ENCODE measurements at regions not wholly inside any gene's neighbourhood (a gene's known extent, or its start where the extent isn't known, plus 50 kb on each side); places are given as distances from the start of the nearest gene placed in this dataset.

DNA sequence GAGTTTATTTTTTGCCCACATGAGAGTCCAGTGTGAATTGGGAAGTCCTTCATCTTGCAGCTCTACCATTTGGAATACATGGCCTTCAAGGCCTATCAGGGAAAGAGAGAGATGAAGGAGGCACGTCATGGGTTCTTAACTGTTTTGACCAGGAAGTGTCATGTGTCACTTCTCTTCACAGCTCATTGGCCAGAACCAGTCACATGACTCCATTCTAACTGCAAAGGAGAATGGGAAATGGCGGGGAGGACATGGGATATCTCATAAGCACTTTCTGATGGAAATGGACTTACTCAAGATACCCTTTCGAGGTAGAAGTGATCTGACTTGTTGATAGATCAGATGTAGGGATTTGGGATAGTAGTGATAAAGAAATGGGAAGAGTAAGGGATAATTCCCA, 57.9 kb upstream of the CES5A start:
- TF ChIP-seq, protein P1, sequence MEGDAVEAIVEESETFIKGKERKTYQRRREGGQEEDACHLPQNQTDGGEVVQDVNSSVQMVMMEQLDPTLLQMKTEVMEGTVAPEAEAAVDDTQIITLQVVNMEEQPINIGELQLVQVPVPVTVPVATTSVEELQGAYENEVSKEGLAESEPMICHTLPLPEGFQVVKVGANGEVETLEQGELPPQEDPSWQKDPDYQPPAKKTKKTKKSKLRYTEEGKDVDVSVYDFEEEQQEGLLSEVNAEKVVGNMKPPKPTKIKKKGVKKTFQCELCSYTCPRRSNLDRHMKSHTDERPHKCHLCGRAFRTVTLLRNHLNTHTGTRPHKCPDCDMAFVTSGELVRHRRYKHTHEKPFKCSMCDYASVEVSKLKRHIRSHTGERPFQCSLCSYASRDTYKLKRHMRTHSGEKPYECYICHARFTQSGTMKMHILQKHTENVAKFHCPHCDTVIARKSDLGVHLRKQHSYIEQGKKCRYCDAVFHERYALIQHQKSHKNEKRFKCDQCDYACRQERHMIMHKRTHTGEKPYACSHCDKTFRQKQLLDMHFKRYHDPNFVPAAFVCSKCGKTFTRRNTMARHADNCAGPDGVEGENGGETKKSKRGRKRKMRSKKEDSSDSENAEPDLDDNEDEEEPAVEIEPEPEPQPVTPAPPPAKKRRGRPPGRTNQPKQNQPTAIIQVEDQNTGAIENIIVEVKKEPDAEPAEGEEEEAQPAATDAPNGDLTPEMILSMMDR (conservative IDR thresholded peaks at IDR 0.05) = no peak
- no peaks in the 10 kb centered on the region for H3K9me3 Mint-ChIP-seq
- no peaks in the 10 kb centered on the region for H3K4me1 Mint-ChIP-seq (ENCODE audit: unreplicated experiment)
- H3K4me3 Mint-ChIP-seq = no peak overlapping the region
- DNase-seq (ENCODE audit: extremely low spot score, unreplicated experiment) = no peak
- no peak overlapping the region for H3K27ac Mint-ChIP-seq
- no peaks in the 10 kb centered on the region for H3K36me3 Mint-ChIP-seq
- H3K27me3 Mint-ChIP-seq = peaks cover 17% of the 10 kb centered on the region

DNA sequence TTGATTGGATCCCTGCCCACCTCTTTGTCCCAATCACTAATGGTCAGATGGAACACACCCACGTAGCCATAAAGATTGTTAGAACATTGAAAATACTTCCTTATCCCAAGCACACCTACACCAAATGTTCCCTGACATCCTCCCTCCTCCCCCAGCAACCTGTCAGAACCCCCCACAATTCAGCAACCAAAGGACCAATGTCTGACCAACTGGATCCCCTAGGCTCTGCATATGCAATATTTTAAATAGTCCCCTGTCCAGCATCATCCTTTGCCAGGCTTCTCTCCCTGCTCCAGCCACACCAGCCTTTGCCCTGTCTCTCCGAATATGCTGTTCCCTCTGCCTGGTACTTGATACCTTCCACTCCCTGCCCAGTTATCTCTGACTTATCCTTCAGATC, 54.9 kb upstream of the CES5A start:
- no peak overlapping the region for H3K27ac Mint-ChIP-seq
- no peak overlapping the region for H3K4me3 Mint-ChIP-seq
- DNase-seq (ENCODE audit: extremely low spot score, unreplicated experiment) = no peak
- H3K4me1 Mint-ChIP-seq (ENCODE audit: unreplicated experiment) = no peaks in the 10 kb centered on the region
- H3K9me3 Mint-ChIP-seq = no peaks in the 10 kb centered on the region
- H3K27me3 Mint-ChIP-seq = peaks cover 24% of the 10 kb centered on the region
- TF ChIP-seq, protein P1 (conservative IDR thresholded peaks at IDR 0.05) = no peak
- H3K36me3 Mint-ChIP-seq = no peaks in the 10 kb centered on the region

DNA sequence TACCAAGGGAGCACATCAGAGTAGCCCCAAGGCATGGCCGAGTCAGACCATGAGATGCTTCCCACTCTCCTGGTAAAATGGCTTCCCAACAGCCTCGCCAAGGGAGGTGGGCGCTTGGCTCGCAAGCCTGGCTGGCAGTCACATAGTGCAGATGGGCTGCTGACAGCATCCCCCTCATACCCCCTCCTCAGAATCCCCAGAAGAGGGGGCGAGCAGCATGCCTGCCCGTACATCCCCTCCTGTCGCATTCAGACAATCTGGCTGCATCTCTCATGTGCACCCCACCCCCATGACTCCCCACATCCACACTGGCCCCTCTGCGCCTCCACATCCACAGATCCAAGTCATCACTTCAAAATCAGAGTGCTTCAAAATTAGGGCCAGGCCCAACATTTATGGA, 54.0 kb upstream of the CES5A start:
- Mint-ChIP-seq H3K27ac (no peak overlapping the region), H3K27me3 (peaks cover 26% of the 10 kb centered on the region), H3K4me1 (ENCODE audit: unreplicated experiment) (no peaks in the 10 kb centered on the region), H3K36me3 (no peaks in the 10 kb centered on the region), H3K4me3 (no peak overlapping the region), H3K9me3 (no peaks in the 10 kb centered on the region)
- no peak for DNase-seq (ENCODE audit: extremely low spot score, unreplicated experiment)
- TF ChIP-seq, protein P1 (conservative IDR thresholded peaks at IDR 0.05) = no peak

DNA sequence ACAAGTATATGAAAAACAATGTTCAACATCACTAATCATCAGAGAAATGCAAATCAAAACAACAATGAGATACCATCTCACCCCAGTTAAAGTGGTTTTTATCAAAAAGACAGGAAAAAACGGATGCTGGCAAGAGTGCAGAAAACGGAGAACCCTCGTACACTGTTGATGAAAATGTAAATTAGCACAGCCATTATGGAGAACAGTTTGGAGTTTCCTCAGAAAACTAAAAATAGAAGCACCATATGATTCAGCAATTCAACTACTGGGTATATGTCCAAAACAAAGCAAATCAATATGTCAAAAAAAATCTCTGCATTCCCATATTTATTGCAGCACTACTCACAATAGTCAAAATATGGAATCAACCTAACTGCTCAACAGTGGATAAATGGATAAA, 50.1 kb upstream of the CES5A start:
- Mint-ChIP-seq H3K27me3 (peaks cover 22% of the 10 kb centered on the region), H3K27ac (no peak overlapping the region)

More for the DNA sequence above, 50.1 kb upstream of the CES5A start:
- no peak for DNase-seq (ENCODE audit: extremely low spot score, unreplicated experiment)
- Mint-ChIP-seq H3K4me1 (ENCODE audit: unreplicated experiment) (no peaks in the 10 kb centered on the region), H3K36me3 (no peaks in the 10 kb centered on the region), H3K4me3 (no peak overlapping the region), H3K9me3 (no peaks in the 10 kb centered on the region)
- TF ChIP-seq, protein P1 (conservative IDR thresholded peaks at IDR 0.05) = no peak

Data from type B pancreatic cell (in vitro differentiated cells).